WTC11 (cell line): ENCODE measurements at regions not wholly inside any gene's neighbourhood (a gene's known extent, or its start where the extent isn't known, plus 50 kb on each side); places are given as distances from the start of the nearest gene placed in this dataset.

Experiments
- ATAC-seq: fragments of 200-7000 bp; cut with Tn5 transposase; 2 replicates; pipeline ENCODE4 v1.10.0; 2021; ENCODE audit warnings: mild to moderate bottlenecking, moderate library complexity
- CTCF ChIA-PET: fragments of 300-600 bp; sonication (Branson Sonifier 250); formaldehyde crosslinking; loops from one replicate; lab custom pipeline; 2021; ENCODE audit warnings: antibody characterized with exemption; lab: Charles Lee
- POLR2A ChIA-PET: fragments of 350-600 bp; sonication (Branson Sonifier 250); formaldehyde crosslinking; loops from one replicate; lab custom pipeline; 2021; ENCODE audit warnings: antibody characterized with exemption; lab: Charles Lee
- DNase-seq: peaks from one replicate; pipeline ENCODE4 v3.0.0; 2021; ENCODE audit warnings: low spot score
- H3K27ac Mint-ChIP-seq: 2 replicates; pipeline ENCODE4 v1.8.0; 2021; ENCODE audit warnings: mixed read lengths
- H3K27me3 Mint-ChIP-seq: 2 replicates; pipeline ENCODE4 v1.8.0; 2021; ENCODE audit warnings: low read depth, mild to moderate bottlenecking, moderate library complexity, mixed read lengths
- H3K36me3 Mint-ChIP-seq: 2 replicates; pipeline ENCODE4 v1.8.0; 2021; ENCODE audit warnings: mixed read lengths
- H3K4me1 Mint-ChIP-seq: 2 replicates; pipeline ENCODE4 v1.8.0; 2022; ENCODE audit warnings: mixed read lengths
- H3K4me3 Mint-ChIP-seq: 2 replicates; pipeline ENCODE4 v1.8.0; 2021; ENCODE audit warnings: mild to moderate bottlenecking, moderate library complexity, mixed read lengths
- H3K9me3 Mint-ChIP-seq: 2 replicates; pipeline ENCODE4 v1.8.0; 2021; ENCODE audit warnings: mixed read lengths
- ARID4B ChIP-seq: sonication (generic); formaldehyde crosslinking; IDR thresholded peaks from 2 replicates; pipeline ENCODE4 v1.8.0; 2023; ENCODE audit warnings: missing genetic modification reagents, mild to moderate bottlenecking, borderline replicate concordance
- ERG ChIP-seq: fragments of 250-450 bp; sonication (Bioruptor Pico); IDR thresholded peaks from 2 replicates; pipeline ENCODE4 v1.8.0; 2021; ENCODE audit warnings: mild to moderate bottlenecking
- ESRRA ChIP-seq: sonication (generic); formaldehyde crosslinking; IDR thresholded peaks from 2 replicates; pipeline ENCODE4 v1.8.1; 2022; ENCODE audit warnings: mild to moderate bottlenecking, missing genetic modification reagents, borderline replicate concordance
- FOXK1 ChIP-seq: sonication (generic); formaldehyde crosslinking; IDR thresholded peaks from 2 replicates; pipeline ENCODE4 v1.8.0; 2022; ENCODE audit warnings: mild to moderate bottlenecking, moderate library complexity, missing genetic modification reagents
- GABPB1 ChIP-seq: sonication (generic); formaldehyde crosslinking; IDR thresholded peaks from 2 replicates; pipeline ENCODE4 v1.8.1; 2023; ENCODE audit warnings: mild to moderate bottlenecking, missing genetic modification reagents
- KAT7 ChIP-seq: sonication (generic); formaldehyde crosslinking; IDR thresholded peaks from 2 replicates; pipeline ENCODE4 v1.8.1; 2023; ENCODE audit warnings: missing genetic modification reagents, mild to moderate bottlenecking, borderline replicate concordance
- MLX ChIP-seq: sonication (generic); formaldehyde crosslinking; IDR thresholded peaks from 2 replicates; pipeline ENCODE4 v1.8.1; 2023; ENCODE audit warnings: mild to moderate bottlenecking, missing genetic modification reagents, moderate library complexity
- NFE2L1 ChIP-seq: sonication (generic); formaldehyde crosslinking; IDR thresholded peaks from 2 replicates; pipeline ENCODE4 v1.8.1; 2023; ENCODE audit warnings: missing genetic modification reagents
- SOX15 ChIP-seq: fragments of 250-450 bp; sonication (Bioruptor Pico); IDR thresholded peaks from 2 replicates; pipeline ENCODE4 v1.9.0; 2021; ENCODE audit warnings: mild to moderate bottlenecking
- ZBTB21 ChIP-seq: sonication (generic); formaldehyde crosslinking; IDR thresholded peaks from 2 replicates; pipeline ENCODE4 v1.8.1; 2023; ENCODE audit warnings: mild to moderate bottlenecking, missing genetic modification reagents, borderline replicate concordance
- ZNF138 ChIP-seq: sonication (generic); formaldehyde crosslinking; conservative IDR thresholded peaks from 2 replicates; pipeline ENCODE4 v1.8.1; 2022; ENCODE audit warnings: mild to moderate bottlenecking, moderate library complexity, missing genetic modification reagents
- ZNF263 ChIP-seq: sonication (generic); formaldehyde crosslinking; IDR thresholded peaks from 2 replicates; pipeline ENCODE4 v1.8.1; 2022; ENCODE audit warnings: low read depth, mild to moderate bottlenecking, moderate library complexity, missing genetic modification reagents
- ZSCAN18 ChIP-seq: fragments of 250-450 bp; sonication (Bioruptor Pico); IDR thresholded peaks from 2 replicates; pipeline ENCODE4 v2.1.2; 2022; ENCODE audit warnings: mild to moderate bottlenecking, moderate library complexity
- TF ChIP-seq, protein P1 (sequence below): sonication (generic); formaldehyde crosslinking; IDR thresholded peaks from 2 replicates; pipeline ENCODE4 v1.8.0; 2022; ENCODE audit warnings: mild to moderate bottlenecking, missing genetic modification reagents
- TF ChIP-seq, protein P2 (sequence below): sonication (generic); formaldehyde crosslinking; IDR thresholded peaks from 2 replicates; pipeline ENCODE4 v1.8.0; 2022; ENCODE audit warnings: mild to moderate bottlenecking, missing genetic modification reagents
- TF ChIP-seq, protein P3 (sequence below): fragments of 250-450 bp; sonication (Bioruptor Pico); IDR thresholded peaks from 2 replicates; pipeline ENCODE4 v1.9.0; 2021; ENCODE audit warnings: moderate library complexity, mild to moderate bottlenecking, inconsistent platforms, borderline replicate concordance

DNA sequence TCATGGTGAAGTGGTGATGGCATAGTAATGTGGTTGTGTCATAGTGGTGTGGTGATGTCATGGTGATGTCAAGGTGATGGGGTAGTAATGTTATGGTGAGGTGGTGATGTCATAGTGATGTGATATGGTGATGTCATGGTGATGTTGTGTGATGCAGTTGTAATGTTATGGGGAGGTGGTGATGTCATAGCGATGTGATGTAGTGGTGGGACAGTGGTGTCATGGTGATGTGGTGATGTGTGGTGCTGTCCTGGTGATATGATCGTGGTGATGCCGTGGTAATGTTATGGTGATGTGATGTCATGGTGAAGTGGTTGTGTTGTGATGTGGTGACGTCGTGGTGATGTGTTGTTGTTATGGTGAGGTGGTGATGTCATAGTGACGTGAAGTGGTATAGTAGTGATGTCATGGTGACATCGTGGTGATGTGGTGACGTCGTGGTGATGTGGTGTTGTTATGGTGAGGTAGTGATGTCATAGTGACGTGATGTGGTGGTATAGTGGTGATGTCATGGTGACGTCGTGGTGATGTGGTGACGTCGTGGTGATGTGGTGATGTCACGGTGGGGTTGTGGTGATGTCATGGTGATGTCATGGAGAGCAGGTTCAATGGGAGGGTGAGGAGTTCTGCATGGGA, 242.7 kb upstream of the MYT1L start:
- POLR2A ChIA-PET = no interaction called here
- no peaks in the 10 kb centered on the region for H3K36me3 Mint-ChIP-seq

GRCh38 chr2:2573205-2573604, 242.1 kb upstream of the MYT1L start:
- Mint-ChIP-seq H3K27ac (no peak overlapping the region), H3K36me3 (no peaks in the 10 kb centered on the region), H3K4me1 (no peaks in the 10 kb centered on the region), H3K4me3 (no peak overlapping the region), H3K9me3 (no peaks in the 10 kb centered on the region), H3K27me3 (no peaks in the 10 kb centered on the region)
- CTCF ChIA-PET = no interaction called here
- no peak for DNase-seq
- no peak for ATAC-seq
- TF ChIP-seq ZBTB21 (CRISPR knock-in tag) = 0 out of 2 replicates have a peak, but pooled peaks have one; percentile 9
- no peak for TF ChIP-seq ZNF263 (CRISPR knock-in tag)
- POLR2A ChIA-PET = no interaction called here

More for the DNA sequence above, 242.7 kb upstream of the MYT1L start:
- DNase-seq (no peak), ATAC-seq (no peak)
- Mint-ChIP-seq H3K4me3 (no peak overlapping the region), H3K27ac (no peak overlapping the region), H3K4me1 (no peaks in the 10 kb centered on the region), H3K27me3 (no peaks in the 10 kb centered on the region), H3K9me3 (no peaks in the 10 kb centered on the region)
- TF ChIP-seq, protein P1, sequence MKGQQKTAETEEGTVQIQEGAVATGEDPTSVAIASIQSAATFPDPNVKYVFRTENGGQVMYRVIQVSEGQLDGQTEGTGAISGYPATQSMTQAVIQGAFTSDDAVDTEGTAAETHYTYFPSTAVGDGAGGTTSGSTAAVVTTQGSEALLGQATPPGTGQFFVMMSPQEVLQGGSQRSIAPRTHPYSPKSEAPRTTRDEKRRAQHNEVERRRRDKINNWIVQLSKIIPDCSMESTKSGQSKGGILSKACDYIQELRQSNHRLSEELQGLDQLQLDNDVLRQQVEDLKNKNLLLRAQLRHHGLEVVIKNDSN (CRISPR knock-in tag) = no peak
- TF ChIP-seq NFE2L1 (CRISPR knock-in tag) = peak; percentile 56; the same call in 1 of the 2 replicates
- CTCF ChIA-PET = no interaction called here

GRCh38 chr2:2572393-2573204, 241.5 kb upstream of the MYT1L start:
- no peaks in the 10 kb centered on the region for H3K36me3 Mint-ChIP-seq
- ATAC-seq (no peak), DNase-seq (no peak)
- no peak overlapping the region for H3K4me3 Mint-ChIP-seq
- ChIA-PET CTCF (no interaction called here), POLR2A (no interaction called here)
- H3K9me3 Mint-ChIP-seq = no peaks in the 10 kb centered on the region
- H3K4me1 Mint-ChIP-seq = no peaks in the 10 kb centered on the region
- no peak overlapping the region for H3K27ac Mint-ChIP-seq
- no peaks in the 10 kb centered on the region for H3K27me3 Mint-ChIP-seq
- TF ChIP-seq, protein P2, sequence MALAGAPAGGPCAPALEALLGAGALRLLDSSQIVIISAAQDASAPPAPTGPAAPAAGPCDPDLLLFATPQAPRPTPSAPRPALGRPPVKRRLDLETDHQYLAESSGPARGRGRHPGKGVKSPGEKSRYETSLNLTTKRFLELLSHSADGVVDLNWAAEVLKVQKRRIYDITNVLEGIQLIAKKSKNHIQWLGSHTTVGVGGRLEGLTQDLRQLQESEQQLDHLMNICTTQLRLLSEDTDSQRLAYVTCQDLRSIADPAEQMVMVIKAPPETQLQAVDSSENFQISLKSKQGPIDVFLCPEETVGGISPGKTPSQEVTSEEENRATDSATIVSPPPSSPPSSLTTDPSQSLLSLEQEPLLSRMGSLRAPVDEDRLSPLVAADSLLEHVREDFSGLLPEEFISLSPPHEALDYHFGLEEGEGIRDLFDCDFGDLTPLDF = no peak
- no peak for TF ChIP-seq ESRRA (CRISPR knock-in tag)
- TF ChIP-seq NFE2L1 (CRISPR knock-in tag) = no peak
- TF ChIP-seq ARID4B (CRISPR knock-in tag) = no peak
- no peak for TF ChIP-seq ZNF138 (CRISPR knock-in tag)
- no peak for TF ChIP-seq SOX15 (CRISPR knock-in tag)
- no peak for TF ChIP-seq FOXK1 (CRISPR knock-in tag)
- no peak for TF ChIP-seq ZBTB21 (CRISPR knock-in tag)
- TF ChIP-seq KAT7 (CRISPR knock-in tag) = no peak
- TF ChIP-seq ERG (CRISPR knock-in tag) = no peak
- no peak for TF ChIP-seq MLX (CRISPR knock-in tag)
- no peak for TF ChIP-seq ZSCAN18 (CRISPR knock-in tag)
- TF ChIP-seq GABPB1 (CRISPR knock-in tag) = no peak
- TF ChIP-seq, protein P3, sequence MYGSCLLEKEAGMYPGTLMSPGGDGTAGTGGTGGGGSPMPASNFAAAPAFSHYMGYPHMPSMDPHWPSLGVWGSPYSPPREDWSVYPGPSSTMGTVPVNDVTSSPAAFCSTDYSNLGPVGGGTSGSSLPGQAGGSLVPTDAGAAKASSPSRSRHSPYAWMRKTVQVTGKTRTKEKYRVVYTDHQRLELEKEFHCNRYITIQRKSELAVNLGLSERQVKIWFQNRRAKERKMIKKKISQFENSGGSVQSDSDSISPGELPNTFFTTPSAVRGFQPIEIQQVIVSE (CRISPR knock-in tag) = no peak
